NCI-H146 (cell line): ENCODE measurements at regions not wholly inside any gene's neighbourhood (a gene's known extent, or its start where the extent isn't known, plus 50 kb on each side); places are given as distances from the start of the nearest gene placed in this dataset.
"Not testable (repeated sequence)": the region's sequence is repeated elsewhere in the genome, so short reads cannot be mapped to it uniquely, and the experiment has no call there.

Source experiments
- DNase-seq: peaks from one replicate; lab custom pipeline; 2025; lab: John Stamatoyannopoulos, UW

- no peak for DNase-seq
These were observed 280.5 kb downstream of the TLL1 start for GRCh38 chr4:166153548-166153947.

- DNase-seq, result no peak
These were observed 289.3 kb downstream of the TLL1 start for GRCh38 chr4:166162327-166162726.

GRCh38 chr4:166165829-166166420, 292.9 kb downstream of the TLL1 start:
- DNase-seq, result peak; percentile 70

GRCh38 chr4:166169111-166169510, 296.1 kb downstream of the TLL1 start:
- no peak for DNase-seq

GRCh38 chr4:166172619-166173018, 299.6 kb downstream of the TLL1 start:
- no peak for DNase-seq

GRCh38 chr4:166174717-166175490, 301.9 kb downstream of the TLL1 start:
- no peak for DNase-seq

- DNase-seq, result no peak
These were observed 309.1 kb downstream of the TLL1 start for GRCh38 chr4:166182145-166182544.

- no peak for DNase-seq
These were observed 322.1 kb downstream of the TLL1 start for GRCh38 chr4:166195101-166195500.

GRCh38 chr4:166197166-166197565, 324.1 kb downstream of the TLL1 start:
- DNase-seq, result no peak

- no peak for DNase-seq
These were observed 325.0 kb downstream of the TLL1 start for GRCh38 chr4:166198041-166198440.

- no peak for DNase-seq
These were observed 325.7 kb downstream of the TLL1 start for GRCh38 chr4:166198516-166199310.

- DNase-seq, result no peak
These were observed 330.0 kb downstream of the TLL1 start for GRCh38 chr4:166202991-166203390.

GRCh38 chr4:166212326-166212725, 339.3 kb downstream of the TLL1 start:
- DNase-seq, result not testable (repeated sequence)

- DNase-seq, result no peak
These were observed 349.2 kb downstream of the TLL1 start for GRCh38 chr4:166222271-166222670.

- no peak for DNase-seq
These were observed 355.1 kb downstream of the TLL1 start for GRCh38 chr4:166228112-166228511.

- DNase-seq, result no peak
These were observed 356.8 kb downstream of the TLL1 start for GRCh38 chr4:166229799-166230198.

- DNase-seq, result no peak
These were observed 357.8 kb downstream of the TLL1 start for GRCh38 chr4:166230841-166231240.

GRCh38 chr4:166239354-166239753, 366.3 kb downstream of the TLL1 start:
- no peak for DNase-seq

- DNase-seq, result peak; percentile 4
These were observed 379.7 kb downstream of the TLL1 start for GRCh38 chr4:166252487-166253402.

- no peak for DNase-seq
These were observed 384.2 kb downstream of the TLL1 start for GRCh38 chr4:166257276-166257675.

GRCh38 chr4:166257891-166258290, 384.9 kb downstream of the TLL1 start:
- no peak for DNase-seq

GRCh38 chr4:166259081-166259480, 386.0 kb downstream of the TLL1 start:
- DNase-seq, result no peak
